GM04504 (cell line): ENCODE measurements at regions not wholly inside any gene's neighbourhood (a gene's known extent, or its start where the extent isn't known, plus 50 kb on each side); places are given as distances from the start of the nearest gene placed in this dataset.

ENCODE experiments used
- DNase-seq: peaks from one replicate; pipeline ENCODE4 v3.0.0-alpha.2; 2012; ENCODE audit warnings: low read depth

GRCh38 chr4:43345323-43345925 lies 452.9 kb downstream of the GRXCR1 start:
- DNase-seq: no peak

DNA sequence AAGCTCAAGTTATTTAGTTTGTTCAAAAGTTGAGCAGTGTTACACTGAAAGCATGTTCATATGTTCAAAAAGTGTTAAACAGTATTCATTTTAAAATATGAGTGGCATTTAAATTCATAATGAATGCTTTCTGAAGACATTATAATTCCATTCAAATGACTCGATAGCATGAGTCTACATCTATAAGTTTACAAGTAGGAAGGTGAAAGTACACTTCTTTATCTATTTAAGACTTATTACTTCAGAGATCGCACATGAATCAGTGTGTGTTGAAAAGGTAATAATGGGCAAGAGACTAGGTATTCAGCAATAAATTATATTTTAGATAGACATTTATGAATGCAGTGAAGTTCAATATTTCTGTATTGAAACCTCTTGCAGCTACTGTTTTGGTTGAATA lies 456.1 kb downstream of the GRXCR1 start:
- DNase-seq: no peak

DNA sequence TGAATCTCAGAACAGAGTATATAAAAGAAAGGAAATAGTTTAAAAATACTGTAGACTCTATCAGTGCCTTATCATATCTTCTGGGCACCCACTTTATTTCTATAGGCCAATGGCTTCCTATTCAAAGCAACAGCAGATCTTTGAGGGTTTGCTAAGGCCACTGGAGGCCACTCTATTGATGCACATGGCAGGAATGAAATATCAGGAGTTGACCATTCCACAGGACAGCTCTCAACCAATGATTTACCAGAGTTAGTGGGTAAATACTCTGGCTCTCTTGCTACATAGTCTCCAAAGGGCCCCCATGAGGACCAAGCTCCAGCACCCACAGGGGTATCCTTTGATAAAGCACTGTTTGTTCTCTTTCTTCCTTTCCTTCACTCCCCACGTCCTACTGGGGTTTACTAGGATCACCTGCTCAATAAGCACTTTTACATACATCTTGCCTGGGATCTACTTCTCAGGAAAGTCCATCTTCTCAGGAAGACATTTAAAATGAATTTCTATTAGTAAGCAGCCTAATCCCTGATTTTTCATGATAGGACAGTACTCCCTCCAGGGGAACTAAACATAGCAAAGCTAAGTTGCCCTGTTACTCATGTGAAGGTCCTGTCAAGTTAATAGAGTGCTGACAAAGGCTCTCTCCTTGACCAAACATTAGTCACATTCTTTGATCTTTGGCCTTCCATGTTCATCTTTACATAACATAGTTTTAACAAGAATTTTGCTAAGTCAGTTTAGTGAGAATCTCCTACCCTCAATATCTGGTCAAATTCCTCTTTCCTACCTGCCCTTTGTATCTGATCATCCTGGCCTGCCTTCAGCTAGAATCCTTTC lies 459.7 kb downstream of the GRXCR1 start:
- DNase-seq: no peak

DNA sequence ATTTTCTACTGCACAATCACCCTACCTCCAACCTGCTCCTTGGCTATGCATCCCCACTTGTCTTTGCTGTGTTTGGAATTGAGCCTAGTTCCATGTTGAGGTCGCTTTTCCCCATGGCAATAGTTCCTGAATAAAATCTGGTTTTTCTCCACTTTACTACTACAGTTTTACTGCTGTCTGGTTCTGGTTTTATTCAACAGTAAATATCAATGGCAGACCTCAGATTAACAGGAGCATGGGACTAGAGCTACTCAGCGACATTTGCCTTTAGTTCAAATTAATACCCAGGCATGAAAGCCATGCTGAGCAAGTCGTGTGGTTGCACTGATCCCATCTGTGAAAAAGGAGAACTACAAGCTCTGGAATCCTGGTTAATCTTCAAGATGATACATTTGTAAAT lies 460.3 kb downstream of the GRXCR1 start:
- no peak for DNase-seq

DNA sequence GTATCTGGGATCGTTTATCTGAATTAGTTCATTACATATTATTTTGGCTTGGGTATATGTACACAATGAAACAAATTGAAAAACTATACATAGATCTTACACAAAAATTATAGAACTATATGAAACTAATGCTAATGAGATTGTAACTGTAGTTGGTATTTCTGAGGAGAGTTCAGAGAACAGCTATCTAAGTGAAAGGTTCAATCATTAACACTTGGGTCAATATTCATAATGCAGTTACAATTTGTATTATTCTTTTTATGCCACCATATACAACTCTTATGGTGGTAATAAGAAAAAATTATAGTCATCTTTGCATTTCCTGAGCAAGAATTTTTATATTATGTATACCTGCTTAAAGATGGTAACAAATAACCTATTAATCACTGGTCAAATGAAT lies 461.0 kb downstream of the GRXCR1 start:
- DNase-seq: no peak

GRCh38 chr4:43356786-43357185 lies 464.3 kb downstream of the GRXCR1 start:
- no peak for DNase-seq

- no peak for DNase-seq
Measured at GRCh38 chr4:43357252-43357974, 464.9 kb downstream of the GRXCR1 start.

DNA sequence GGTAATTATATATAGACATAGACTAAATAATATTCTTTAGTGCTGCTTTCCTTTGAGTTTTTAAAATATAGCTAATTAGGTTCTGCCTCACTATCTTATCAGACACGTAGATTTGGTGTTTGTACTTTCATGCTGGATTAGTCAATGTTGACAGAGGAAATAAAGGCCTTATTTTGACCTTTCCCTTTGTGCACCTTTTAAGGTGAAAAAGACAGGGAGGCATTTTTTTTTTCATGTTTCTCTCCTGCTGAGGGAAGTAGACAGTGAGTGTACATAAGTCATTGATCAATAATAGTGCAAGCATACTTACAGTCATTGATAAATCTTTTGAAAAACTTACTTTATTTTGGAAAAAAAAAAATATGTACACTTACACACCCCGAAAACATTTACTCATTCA lies 467.8 kb downstream of the GRXCR1 start:
- no peak for DNase-seq

GRCh38 chr4:43362875-43363636 lies 470.5 kb downstream of the GRXCR1 start:
- DNase-seq: no peak

GRCh38 chr4:43369036-43369594 lies 476.6 kb downstream of the GRXCR1 start:
- DNase-seq: no peak

- DNase-seq: no peak
Measured at GRCh38 chr4:43373201-43373600, 480.7 kb downstream of the GRXCR1 start.

DNA sequence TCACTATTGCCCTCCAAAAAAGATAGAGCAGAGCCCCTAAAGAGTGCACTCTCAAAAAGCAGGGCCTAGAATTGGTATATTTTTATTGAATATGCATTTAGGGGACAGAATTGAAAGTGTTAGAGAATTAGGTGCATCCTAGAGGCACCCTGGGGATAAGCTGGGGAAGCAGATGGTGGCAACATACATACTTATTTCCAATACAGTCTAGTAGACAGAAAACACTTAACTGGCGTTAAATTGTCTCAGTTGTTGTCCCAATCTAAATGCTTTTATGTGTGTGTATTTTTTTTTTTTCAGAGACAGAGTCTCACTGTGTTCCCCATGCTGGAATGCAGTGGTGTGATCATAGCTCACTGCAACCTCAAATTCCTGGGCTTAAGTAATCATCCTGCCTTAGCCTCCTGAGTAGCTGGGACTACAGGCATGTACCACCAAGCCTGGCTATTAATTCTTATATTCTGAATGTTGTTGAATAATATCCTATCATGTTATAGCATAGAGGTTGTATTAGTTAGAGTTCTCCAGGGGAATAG lies 481.8 kb downstream of the GRXCR1 start:
- no peak for DNase-seq

GRCh38 chr4:43379016-43379415 lies 486.5 kb downstream of the GRXCR1 start:
- DNase-seq: no peak

DNA sequence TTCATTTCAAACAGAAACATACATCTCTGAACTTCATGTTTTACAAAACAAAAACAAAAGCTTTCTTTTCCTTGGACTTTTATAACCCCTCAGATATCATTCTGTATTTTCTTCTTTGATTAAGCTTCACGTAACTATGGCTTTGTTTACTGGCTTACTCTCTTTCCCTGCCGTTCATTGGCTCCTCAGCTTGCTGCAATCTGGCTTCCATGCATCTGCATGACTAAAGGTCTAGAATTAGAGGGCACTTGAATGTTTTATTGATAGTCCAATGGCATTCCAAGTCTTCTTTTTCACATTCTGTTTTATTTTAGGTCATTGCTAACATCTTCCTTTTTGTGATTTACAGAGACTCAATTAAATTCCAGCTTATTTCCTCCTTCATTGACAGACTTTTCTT lies 487.6 kb downstream of the GRXCR1 start:
- DNase-seq: no peak

DNA sequence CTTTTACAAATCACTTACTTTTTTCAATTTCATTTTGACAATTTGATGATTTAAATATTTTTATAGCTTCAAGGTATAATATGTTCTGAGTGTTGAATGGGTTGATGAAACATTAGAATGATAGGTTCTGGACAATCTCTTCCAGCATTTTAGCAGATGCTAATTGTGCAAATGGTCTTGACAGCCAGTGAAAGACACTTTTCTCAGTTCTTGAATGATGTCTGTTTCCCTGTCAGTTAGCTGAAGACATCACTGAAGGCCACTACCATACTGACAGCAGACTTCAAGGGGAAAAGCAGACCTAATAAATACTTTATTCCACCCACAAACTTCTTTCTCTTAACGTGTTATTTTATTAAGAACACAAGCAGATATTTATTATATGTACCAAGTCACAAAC lies 498.6 kb downstream of the GRXCR1 start:
- DNase-seq: no peak

- DNase-seq: no peak
Measured at GRCh38 chr4:43394976-43395375, 502.5 kb downstream of the GRXCR1 start.

GRCh38 chr4:43399726-43400125 lies 507.2 kb downstream of the GRXCR1 start:
- DNase-seq: no peak

GRCh38 chr4:43402393-43402792 lies 509.9 kb downstream of the GRXCR1 start:
- DNase-seq: no peak

- DNase-seq: no peak
Measured at GRCh38 chr4:43410636-43411035, 518.1 kb downstream of the GRXCR1 start.

- no peak for DNase-seq
Measured at GRCh38 chr4:43411226-43411625, 518.7 kb downstream of the GRXCR1 start.

DNA sequence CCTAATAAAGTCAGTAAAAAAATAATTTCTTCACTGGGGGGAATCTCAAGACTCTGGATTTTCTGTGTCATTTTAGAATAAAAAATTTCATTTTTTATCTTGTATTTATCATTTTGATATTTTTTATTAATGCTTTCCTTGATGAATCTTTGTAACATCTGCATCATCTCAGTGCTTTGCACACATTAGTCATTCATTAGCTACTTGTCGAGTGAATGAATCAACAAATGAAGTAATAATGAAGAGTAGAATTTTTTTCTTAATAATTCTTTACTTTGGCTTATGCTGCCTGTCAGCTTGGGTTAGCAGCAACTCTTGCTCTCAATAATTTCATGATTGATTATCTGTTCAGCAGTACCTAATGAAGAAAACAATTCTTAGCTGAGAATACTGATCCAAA lies 530.8 kb downstream of the GRXCR1 start:
- DNase-seq: no peak

- DNase-seq: no peak
Measured at GRCh38 chr4:43425206-43425605, 532.7 kb downstream of the GRXCR1 start.
